A673 (cell line): ENCODE measurements at regions not wholly inside any gene's neighbourhood (a gene's known extent, or its start where the extent isn't known, plus 50 kb on each side); places are given as distances from the start of the nearest gene placed in this dataset.
"Not testable (repeated sequence)": the region's sequence is repeated elsewhere in the genome, so short reads cannot be mapped to it uniquely, and the experiment has no call there.

Experiments
- EZH2 ChIP-seq: fragments of 200-600 bp; sonication (generic); IDR thresholded peaks from 2 replicates; pipeline ENCODE4 v1.6.1; 2017; ENCODE audit warnings: borderline replicate concordance, low read depth, mild to moderate bottlenecking, mixed read lengths, antibody characterized with exemption, low read length; ENCODE audit not compliant: poor library complexity, severe bottlenecking
- TF ChIP-seq, protein P1 (sequence below): fragments of 300-800, 200-600 bp; sonication (generic); conservative IDR thresholded peaks from 2 replicates; pipeline ENCODE4 v1.5.1; 2017; ENCODE audit warnings: low read depth, mild to moderate bottlenecking, antibody characterized with exemption, low read length, moderate library complexity, mixed read lengths

DNA sequence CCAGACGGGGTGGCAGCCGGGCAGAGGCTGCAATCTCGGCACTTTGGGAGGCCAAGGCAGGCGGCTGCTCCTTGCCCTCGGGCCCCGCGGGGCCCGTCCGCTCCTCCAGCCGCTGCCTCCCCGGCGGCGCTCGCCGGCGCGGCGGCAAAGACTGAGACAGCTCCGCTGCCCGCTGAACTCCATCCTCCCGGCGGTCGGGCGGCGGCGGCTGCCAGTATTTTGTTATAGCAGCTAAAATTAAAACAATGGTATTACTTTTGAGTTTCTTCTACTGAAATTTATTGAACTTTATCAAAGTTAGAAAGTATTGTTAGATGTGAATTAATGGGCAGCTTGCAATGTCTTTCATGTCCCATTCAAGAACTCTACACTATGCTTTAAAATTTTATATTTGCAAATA is 243.7 kb upstream of the CBLB start:
- TF ChIP-seq, protein P1, sequence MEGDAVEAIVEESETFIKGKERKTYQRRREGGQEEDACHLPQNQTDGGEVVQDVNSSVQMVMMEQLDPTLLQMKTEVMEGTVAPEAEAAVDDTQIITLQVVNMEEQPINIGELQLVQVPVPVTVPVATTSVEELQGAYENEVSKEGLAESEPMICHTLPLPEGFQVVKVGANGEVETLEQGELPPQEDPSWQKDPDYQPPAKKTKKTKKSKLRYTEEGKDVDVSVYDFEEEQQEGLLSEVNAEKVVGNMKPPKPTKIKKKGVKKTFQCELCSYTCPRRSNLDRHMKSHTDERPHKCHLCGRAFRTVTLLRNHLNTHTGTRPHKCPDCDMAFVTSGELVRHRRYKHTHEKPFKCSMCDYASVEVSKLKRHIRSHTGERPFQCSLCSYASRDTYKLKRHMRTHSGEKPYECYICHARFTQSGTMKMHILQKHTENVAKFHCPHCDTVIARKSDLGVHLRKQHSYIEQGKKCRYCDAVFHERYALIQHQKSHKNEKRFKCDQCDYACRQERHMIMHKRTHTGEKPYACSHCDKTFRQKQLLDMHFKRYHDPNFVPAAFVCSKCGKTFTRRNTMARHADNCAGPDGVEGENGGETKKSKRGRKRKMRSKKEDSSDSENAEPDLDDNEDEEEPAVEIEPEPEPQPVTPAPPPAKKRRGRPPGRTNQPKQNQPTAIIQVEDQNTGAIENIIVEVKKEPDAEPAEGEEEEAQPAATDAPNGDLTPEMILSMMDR = not testable (repeated sequence)
- not testable (repeated sequence) for TF ChIP-seq EZH2
